Heart left ventricle (tissue), 13 donors: ENCODE measurements at regions not wholly inside any gene's neighbourhood (a gene's known extent, or its start where the extent isn't known, plus 50 kb on each side); places are given as distances from the start of the nearest gene placed in this dataset.

Experiments
- CTCF ChIP-seq, 12 donors: fragments of 200-600 bp; sonication (generic) in 4 of 12; IDR thresholded peaks; one replicate each; pipeline versions ENCODE4 v1.5.0 to v1.8.0; 2018 to 2022; ENCODE audit warnings: antibody characterized with exemption in 12 of 12, mild to moderate bottlenecking in 5 of 12
- POLR2A ChIP-seq, 2 donors: fragments of 450-650 bp; IDR thresholded peaks; one replicate each; pipeline ENCODE4 v1.6.1; 2017; ENCODE audit warnings: antibody characterized with exemption in 2 of 2, mild to moderate bottlenecking in 2 of 2, moderate library complexity in 2 of 2
- donor health status: ischemic (EF 13 %, LVEDD 7.1; RV severe dilation, severe dysfunction).
- donor health status: DM: no; HTN: yes; CAD: no.
- donor health status: DM: no; HTN: no; CAD: no.
- donor health status: ischemic (EF 25% LVEDD 6.9; RV normal size, moderate dysfunction).
- donor health status: ischemic (EF 25% LVEDD 5.7; RV mildly dilated, moderate dysfunction).
- donor health status: ischemic (EF 35%, LVEDD 5.7; RV mildly dilated, moderate dysfunction).
- donor health status: nonischemic (EF 11% LVEDD 7.7; RV severe dilation, severe dysfunction).
- donor health status: DM: yes; HTN: yes; CAD: no.
- donor health status: PGD.
- donor health status: ischemic (EF 29% LVEDD 5.4; RV normal size, mild dysfunction).
- donor health status: nonischemic (EF 23%, LVEDD 6.1; RV moderate dilation, normal function).

GRCh38 chr16:66236301-66236700 is 130.2 kb upstream of the CDH5 start:
- TF ChIP-seq POLR2A (IDR thresholded peaks at IDR 0.05), result no peak
- TF ChIP-seq CTCF (IDR thresholded peaks at IDR 0.05), result no peak
